ACC112 (cell line): ENCODE measurements at regions not wholly inside any gene's neighbourhood (a gene's known extent, or its start where the extent isn't known, plus 50 kb on each side); places are given as distances from the start of the nearest gene placed in this dataset.

Experiments used
- H2AFZ ChIP-seq: fragments of 200-600 bp; sonication (generic); one replicate; pipeline ENCODE4 v1.6.0; 2017; ENCODE audit warnings: antibody characterized with exemption, low read length; ENCODE audit not compliant: unreplicated experiment
- H3K27ac ChIP-seq: fragments of 200-600 bp; sonication (generic); 2 replicates; pipeline ENCODE4 v1.5.1; 2014; ENCODE audit warnings: low read depth, mild to moderate bottlenecking, antibody characterized with exemption, low read length, moderate library complexity
- H3K27me3 ChIP-seq: fragments of 200-600 bp; sonication (generic); 2 replicates; pipeline ENCODE4 v1.6.1; 2014; ENCODE audit warnings: mild to moderate bottlenecking, antibody characterized with exemption, low read length, moderate library complexity, mixed read lengths; ENCODE audit not compliant: insufficient read depth
- H3K36me3 ChIP-seq: fragments of 200-600 bp; sonication (generic); 2 replicates; pipeline ENCODE4 v1.6.1; 2016; ENCODE audit warnings: mild to moderate bottlenecking, antibody characterized with exemption, low read length, moderate library complexity, mixed read lengths; ENCODE audit not compliant: insufficient read depth
- H3K4me1 ChIP-seq: fragments of 200-600 bp; sonication (generic); one replicate; pipeline ENCODE4 v1.6.1; 2016; ENCODE audit warnings: low read length, mixed read lengths; ENCODE audit not compliant: insufficient read depth, unreplicated experiment, control insufficient read depth
- H3K4me3 ChIP-seq: fragments of 200-600 bp; sonication (generic); 2 replicates; pipeline ENCODE4 v1.5.1; 2014; ENCODE audit warnings: mild to moderate bottlenecking, low read depth, low read length
- H3K79me2 ChIP-seq: fragments of 200-600 bp; sonication (generic); one replicate; pipeline ENCODE4 v1.6.0; 2016; ENCODE audit warnings: low read length; ENCODE audit not compliant: control insufficient read depth, unreplicated experiment, insufficient read depth

DNA sequence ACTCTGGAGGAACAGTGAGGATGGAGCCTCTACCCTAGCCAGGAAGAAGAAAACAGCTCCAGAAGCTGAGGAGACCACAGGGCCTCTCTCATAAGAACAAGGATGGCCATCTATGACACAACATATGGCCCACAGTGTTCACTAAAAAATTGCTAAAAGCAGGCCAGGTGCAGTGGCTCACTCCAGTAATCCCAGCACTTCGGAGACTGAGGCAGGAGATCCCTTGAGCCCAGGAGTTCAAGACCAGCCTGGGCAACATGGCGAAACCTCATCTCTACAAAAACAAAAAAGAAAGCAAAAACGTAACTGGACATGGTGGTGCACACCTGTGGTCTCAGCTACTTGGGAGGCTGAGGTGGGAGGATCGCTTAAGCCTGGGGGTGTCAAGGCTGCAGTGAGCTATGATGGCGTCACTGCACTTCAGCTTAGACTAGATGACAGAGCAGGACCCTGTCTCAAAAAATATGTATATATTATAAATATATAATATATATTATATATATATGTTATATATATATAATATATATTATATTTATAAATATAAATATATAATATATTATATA is 103.1 kb downstream of the TOMM20 start:
- H3K79me2 ChIP-seq, result no peaks in the 10 kb centered on the region
- H2AFZ ChIP-seq, result no peak overlapping the region
- H3K27ac ChIP-seq, result no peak overlapping the region

DNA sequence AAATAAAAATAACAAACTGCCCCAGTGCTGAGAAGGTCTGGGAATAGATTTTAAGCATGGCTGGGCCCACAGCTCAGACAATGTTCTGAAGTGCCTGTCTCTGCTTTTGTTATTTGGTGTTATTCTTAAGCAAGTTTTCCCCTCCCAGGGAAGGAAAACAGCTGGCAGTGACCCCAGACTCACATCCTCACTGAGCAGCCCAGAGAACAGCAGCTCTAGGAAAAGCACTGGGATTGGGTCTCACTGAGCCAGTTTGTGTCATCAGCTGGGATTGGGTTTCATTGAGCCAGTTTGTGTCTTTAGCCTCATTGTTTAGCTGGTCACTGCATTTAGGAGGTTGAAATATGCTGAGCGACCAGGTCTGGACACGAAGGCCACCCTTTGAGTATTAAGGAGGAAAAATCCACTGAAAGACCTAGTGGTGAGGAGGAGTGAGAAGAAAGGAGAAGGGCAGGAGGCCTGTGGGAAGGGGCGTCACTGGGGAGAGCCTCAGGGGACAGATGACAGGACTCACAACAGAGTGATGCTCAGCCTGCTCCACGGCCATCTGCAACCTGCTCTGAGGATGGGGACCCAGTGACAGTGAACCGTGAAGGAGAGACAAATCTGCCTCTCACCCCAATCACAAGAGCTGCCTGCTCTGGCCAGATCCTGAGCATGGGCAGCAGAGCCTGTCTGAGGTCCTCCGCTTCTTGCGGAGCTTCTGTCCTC is 103.8 kb downstream of the TOMM20 start:
- Histone ChIP-seq H3K27ac (no peak overlapping the region), H3K4me1 (peaks cover 3% of the 10 kb centered on the region), H3K27me3 (no peaks in the 10 kb centered on the region), H3K79me2 (no peaks in the 10 kb centered on the region), H3K36me3 (no peaks in the 10 kb centered on the region), H2AFZ (no peak overlapping the region), H3K4me3 (no peak overlapping the region)

More for the DNA sequence above, 103.1 kb downstream of the TOMM20 start:
- peaks cover 3% of the 10 kb centered on the region for H3K4me1 ChIP-seq
- no peaks in the 10 kb centered on the region for H3K36me3 ChIP-seq
- H3K4me3 ChIP-seq, result no peak overlapping the region
- no peaks in the 10 kb centered on the region for H3K27me3 ChIP-seq

DNA sequence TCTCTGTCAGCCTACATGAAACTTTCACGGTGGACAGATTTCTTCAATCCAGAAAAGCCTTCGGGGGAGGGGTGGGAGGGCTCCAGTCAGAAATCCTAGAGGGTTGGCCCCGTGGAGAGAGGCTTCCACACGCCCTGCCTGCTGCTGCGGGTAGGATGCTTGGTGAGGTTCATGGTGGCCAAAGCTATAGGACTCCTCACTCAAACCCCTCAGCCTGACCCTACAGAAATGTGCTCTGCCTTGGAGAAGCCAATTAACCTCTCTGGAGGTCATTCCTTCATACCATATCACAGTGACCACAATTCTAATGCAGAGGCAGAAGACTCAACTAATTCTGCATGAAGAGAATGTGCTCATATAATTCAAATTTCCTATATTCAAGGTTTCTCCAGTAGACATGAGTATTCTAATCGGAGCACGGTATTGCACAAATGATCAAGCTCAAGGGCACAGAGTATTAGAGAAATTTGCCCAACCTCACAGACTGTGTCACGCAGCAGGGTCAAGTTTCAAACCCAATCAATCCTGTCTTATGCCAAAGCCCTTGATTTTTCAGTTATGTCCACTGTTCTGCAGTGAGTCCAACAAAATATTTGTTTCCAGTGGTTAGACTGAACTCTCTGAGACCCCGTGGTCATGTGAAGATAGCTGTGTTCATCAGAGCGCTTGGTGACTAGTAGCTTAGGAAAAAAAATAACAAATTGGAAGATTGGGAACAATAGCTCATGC is 104.8 kb downstream of the TOMM20 start:
- H3K79me2 ChIP-seq, result no peaks in the 10 kb centered on the region
- peaks cover 8% of the 10 kb centered on the region for H3K4me1 ChIP-seq
- no peak overlapping the region for H3K27ac ChIP-seq
- H3K36me3 ChIP-seq, result no peaks in the 10 kb centered on the region
- no peak overlapping the region for H3K4me3 ChIP-seq
- H3K27me3 ChIP-seq, result no peaks in the 10 kb centered on the region
- no peak overlapping the region for H2AFZ ChIP-seq

DNA sequence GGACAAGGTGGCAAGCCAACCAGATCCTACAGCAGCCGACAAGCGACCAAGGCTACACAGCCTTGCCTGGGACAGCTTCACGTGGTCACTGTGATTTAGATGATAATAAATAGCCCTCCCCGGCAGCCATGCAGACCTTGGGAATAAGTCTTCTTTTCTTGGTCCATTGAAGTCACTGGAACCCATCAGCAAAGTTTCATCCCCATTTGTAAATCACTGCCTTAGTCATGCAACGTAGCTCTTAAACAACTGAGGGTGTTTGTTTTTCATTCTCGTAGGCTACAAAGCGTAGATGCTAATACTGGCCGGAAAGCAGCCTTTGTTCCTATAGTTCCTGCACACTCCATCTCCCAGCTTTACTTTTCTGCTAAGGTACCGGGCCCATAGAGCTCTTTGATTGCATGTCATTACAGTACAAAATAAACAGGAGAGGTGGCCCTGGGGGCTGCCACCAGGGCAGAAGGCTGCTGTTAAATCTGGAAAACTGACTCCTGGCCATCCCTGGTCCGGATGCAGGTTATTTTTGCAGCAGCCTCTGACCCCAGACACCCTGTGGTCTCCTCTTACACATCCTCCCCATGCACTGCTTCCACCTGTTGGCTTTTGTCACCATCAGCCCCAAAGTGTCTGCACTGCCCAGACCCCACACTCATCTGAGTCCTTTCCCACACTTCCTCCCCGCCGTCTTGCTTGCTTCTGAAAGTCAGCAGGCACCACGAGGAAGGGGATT is 105.5 kb downstream of the TOMM20 start:
- Histone ChIP-seq H3K4me1 (peaks cover 14% of the 10 kb centered on the region), H3K36me3 (no peaks in the 10 kb centered on the region), H3K79me2 (no peaks in the 10 kb centered on the region), H2AFZ (no peak overlapping the region), H3K27me3 (no peaks in the 10 kb centered on the region), H3K27ac (no peak overlapping the region), H3K4me3 (no peak overlapping the region)

DNA sequence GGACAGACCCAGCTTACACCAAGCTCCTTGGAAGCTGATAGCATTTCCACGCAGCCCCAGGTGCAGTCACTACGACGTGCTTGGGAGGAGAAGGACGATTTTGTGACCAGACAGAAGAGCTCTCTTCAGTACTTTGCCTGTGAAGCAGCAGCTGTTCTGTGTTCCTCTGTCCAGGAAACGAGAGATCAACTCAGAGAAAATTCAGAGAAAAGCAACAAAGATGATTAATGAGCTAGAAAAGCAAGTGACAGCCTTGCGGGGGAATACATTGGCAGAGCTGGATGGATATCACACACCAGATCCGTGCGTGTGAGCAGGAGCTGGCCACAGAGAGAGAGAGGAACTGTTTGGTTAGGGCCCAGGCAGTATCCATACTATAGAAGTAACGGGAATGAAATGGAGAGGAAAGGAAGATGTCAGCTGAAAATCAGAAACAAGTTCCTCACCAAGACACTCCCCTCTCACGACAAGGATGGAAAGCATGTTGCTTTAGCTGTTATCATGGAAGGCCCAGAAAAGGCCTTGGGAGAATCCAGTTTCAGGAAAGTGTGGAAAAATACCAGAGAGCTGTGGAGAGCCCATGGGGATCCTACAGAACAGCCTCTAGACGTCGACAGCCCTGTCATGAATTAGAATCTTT is 106.2 kb downstream of the TOMM20 start:
- Histone ChIP-seq H3K27me3 (no peaks in the 10 kb centered on the region), H3K79me2 (no peaks in the 10 kb centered on the region)

DNA sequence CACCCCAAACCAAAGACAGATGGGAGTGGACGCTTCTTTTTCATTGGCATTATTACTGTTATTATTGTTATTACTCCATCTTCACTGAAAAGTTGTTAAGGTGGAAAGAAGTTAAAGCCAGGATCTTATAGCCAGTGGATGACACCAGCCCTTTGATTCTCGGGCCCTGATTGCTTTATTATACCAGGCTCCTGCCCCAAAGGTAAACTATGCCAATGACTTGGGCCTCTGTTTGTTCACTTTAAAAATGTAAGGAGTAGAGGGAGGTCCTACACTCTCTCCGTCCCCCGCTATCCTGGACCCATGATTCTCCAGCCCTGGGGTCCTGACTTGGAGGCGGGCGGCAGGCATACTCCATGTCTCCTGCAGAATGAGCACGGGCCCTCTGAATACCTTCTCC is 106.8 kb downstream of the TOMM20 start:
- H3K4me1 ChIP-seq, result peaks cover 25% of the 10 kb centered on the region
- H3K27me3 ChIP-seq, result no peaks in the 10 kb centered on the region
- no peak overlapping the region for H3K4me3 ChIP-seq
- H3K79me2 ChIP-seq, result no peaks in the 10 kb centered on the region
- H3K36me3 ChIP-seq, result no peaks in the 10 kb centered on the region
- H3K27ac ChIP-seq, result no peak overlapping the region
- H2AFZ ChIP-seq, result no peak overlapping the region

More for the DNA sequence above, 106.2 kb downstream of the TOMM20 start:
- no peaks in the 10 kb centered on the region for H3K36me3 ChIP-seq
- no peak overlapping the region for H3K4me3 ChIP-seq
- H2AFZ ChIP-seq, result no peak overlapping the region
- no peak overlapping the region for H3K27ac ChIP-seq
- peaks cover 20% of the 10 kb centered on the region for H3K4me1 ChIP-seq

DNA sequence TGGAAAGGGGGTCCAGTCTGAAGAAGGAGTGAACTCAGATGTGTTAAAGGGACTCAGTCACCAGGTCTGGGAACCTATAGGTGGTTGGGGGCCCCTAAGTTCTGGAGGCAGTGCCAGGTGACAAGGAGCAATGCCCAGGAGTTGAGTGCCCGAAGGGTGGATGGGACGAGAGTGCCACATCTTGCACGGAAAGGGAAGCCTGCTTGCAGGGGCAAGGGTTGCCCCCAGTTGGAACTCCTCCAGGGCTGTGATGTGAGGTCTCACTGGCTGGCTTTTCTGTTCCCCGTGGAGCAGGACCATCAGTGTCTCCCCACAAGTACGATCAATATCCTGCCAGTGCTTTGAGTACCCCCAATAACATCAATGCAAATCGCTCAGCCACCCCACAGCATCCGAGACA is 107.3 kb downstream of the TOMM20 start:
- no peaks in the 10 kb centered on the region for H3K36me3 ChIP-seq
- no peak overlapping the region for H3K27ac ChIP-seq
- no peaks in the 10 kb centered on the region for H3K79me2 ChIP-seq
- no peak overlapping the region for H2AFZ ChIP-seq
- H3K27me3 ChIP-seq, result no peaks in the 10 kb centered on the region
- no peak overlapping the region for H3K4me3 ChIP-seq
- peaks cover 25% of the 10 kb centered on the region for H3K4me1 ChIP-seq

DNA sequence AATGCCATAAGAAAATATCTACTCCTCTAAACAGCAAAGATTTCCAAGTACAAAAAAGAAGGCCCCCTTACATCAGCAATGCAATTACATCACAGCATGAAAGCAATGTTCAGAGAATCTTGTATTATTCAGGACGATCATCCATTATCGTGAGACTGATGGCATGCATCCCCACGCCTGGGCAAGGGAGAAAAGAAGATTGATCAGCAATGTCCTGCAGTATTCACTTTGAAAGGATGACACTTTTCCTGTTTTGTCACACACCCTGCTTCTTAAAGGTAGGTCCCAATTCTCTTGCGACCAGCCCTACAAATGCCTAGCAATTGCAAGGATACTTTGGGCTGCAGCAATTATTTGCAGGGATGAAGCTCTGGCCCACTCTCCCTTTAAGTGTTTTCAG is 108.7 kb downstream of the TOMM20 start:
- H2AFZ ChIP-seq, result no peak overlapping the region
- H3K36me3 ChIP-seq, result no peaks in the 10 kb centered on the region
- H3K79me2 ChIP-seq, result no peaks in the 10 kb centered on the region
- H3K27me3 ChIP-seq, result no peaks in the 10 kb centered on the region
- no peak overlapping the region for H3K4me3 ChIP-seq
- H3K27ac ChIP-seq, result no peak overlapping the region
- peaks cover 26% of the 10 kb centered on the region for H3K4me1 ChIP-seq

DNA sequence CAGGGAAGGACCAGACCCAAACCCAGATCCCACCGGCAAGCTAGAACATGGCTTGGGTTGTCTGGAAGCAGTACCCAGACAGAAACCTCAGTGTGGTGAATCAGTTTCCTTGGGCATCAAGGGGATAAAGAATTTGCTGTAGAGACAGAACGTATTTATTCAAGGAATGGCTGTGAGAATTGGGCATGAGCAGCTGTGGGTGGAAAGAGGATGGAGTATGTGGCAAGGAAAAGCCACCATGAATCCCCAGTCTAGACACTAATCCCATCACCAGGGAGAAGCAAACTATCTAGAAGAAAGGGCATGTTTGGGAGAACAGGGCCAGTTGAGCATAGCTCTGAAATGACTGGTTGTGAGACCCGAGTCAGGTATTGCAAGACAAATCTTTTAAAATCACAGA is 109.2 kb downstream of the TOMM20 start:
- Histone ChIP-seq H3K4me3 (no peak overlapping the region), H3K4me1 (peaks cover 26% of the 10 kb centered on the region), H3K27me3 (no peaks in the 10 kb centered on the region), H3K79me2 (no peaks in the 10 kb centered on the region), H3K27ac (no peak overlapping the region), H3K36me3 (no peaks in the 10 kb centered on the region), H2AFZ (no peak overlapping the region)

DNA sequence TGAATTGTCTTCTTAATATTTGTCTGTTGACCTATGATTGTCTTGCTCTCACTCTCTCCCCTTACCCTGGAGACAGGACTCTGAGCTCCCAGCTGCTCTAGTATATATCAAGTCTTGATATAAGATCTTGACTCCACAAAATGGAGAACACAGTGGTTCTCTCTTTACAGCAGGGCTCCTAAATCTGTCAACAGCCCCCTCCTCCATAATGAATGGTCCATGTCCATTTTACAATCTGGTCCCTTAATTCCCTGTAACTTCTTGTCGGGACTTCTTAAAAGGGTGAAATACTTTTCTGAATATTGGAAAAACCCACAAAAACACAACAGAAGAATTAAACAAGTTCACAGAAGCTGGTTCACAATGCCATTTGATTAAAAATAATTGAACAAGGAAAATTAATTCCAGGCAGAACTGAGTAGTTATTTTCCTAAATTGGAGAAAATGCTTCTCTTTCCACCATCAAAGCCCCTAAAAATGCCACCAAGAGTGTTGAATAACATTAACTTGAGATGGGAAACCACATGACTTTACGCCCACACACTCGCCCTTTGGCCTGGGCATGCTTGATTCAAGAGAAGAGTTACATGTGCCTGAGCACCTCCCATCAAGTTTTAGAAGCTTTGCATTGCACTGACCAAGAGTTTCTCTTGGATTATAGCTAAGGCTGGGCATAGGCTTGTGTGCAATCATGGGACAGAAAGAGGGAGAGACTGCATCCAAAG is 109.8 kb downstream of the TOMM20 start:
- H3K36me3 ChIP-seq, result no peaks in the 10 kb centered on the region
- H3K27me3 ChIP-seq, result no peaks in the 10 kb centered on the region
- H2AFZ ChIP-seq, result no peak overlapping the region
- H3K79me2 ChIP-seq, result no peaks in the 10 kb centered on the region
- H3K4me3 ChIP-seq, result no peak overlapping the region
- peak overlapping the region; percentile 81 for H3K27ac ChIP-seq
- peaks cover 26% of the 10 kb centered on the region for H3K4me1 ChIP-seq
